ENCODE measurements at regions not wholly inside any gene's neighbourhood (a gene's known extent, or its start where the extent isn't known, plus 50 kb on each side); places are given as distances from the start of the nearest gene placed in this dataset.

DNA sequence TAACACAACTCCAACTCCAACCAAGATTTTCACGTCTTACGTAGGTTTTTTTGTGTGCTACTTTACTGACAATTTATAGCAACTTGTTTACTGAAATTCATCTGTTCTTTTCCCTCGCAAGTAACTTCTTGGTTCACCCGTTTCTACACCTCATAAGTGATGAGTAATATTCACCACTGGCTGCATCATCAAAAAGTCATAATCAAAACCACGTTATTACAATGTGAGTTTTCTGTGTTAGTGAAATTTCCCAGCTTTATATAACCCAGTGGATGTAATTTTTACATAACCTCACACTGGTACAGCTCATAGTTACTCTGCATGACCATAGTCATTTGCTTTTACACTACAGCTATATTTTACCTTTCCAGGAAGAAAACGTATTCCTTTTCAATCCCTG lies 401.1 kb upstream of the LYPLAL1 start:
- Histone ChIP-seq H3K9me3 (replicated peaks) (no peaks in the 10 kb centered on the region), H3K4me3 (no peak overlapping the region), H3K4me1 (peaks cover 4% of the 10 kb centered on the region), H3K27ac (replicated peaks) (no peak overlapping the region), H3K36me3 (no peaks in the 10 kb centered on the region), H3K27me3 (ENCODE audit: low read depth) (no peaks in the 10 kb centered on the region)
- no peak for TF ChIP-seq CTCF (IDR thresholded peaks at IDR 0.05; ENCODE audit: borderline replicate concordance)
- DNase-seq = no peak
- intact Hi-C loops (cut with micrococcal nuclease) = no loop called here

GRCh38 chr1:218775501-218776021 lies 398.1 kb upstream of the LYPLAL1 start:
- no peaks in the 10 kb centered on the region for H3K36me3 ChIP-seq
- peaks cover 4% of the 10 kb centered on the region for H3K4me1 ChIP-seq
- intact Hi-C loops (cut with micrococcal nuclease) = no loop called here
- H3K27ac ChIP-seq (replicated peaks) = no peak overlapping the region
- H3K27me3 ChIP-seq (ENCODE audit: low read depth) = no peaks in the 10 kb centered on the region
- DNase-seq = no peak
- no peak for TF ChIP-seq CTCF (IDR thresholded peaks at IDR 0.05; ENCODE audit: borderline replicate concordance)
- H3K9me3 ChIP-seq (replicated peaks) = no peaks in the 10 kb centered on the region
- no peak overlapping the region for H3K4me3 ChIP-seq

GRCh38 chr1:218778257-218779126 lies 395.2 kb upstream of the LYPLAL1 start:
- no peak overlapping the region for H3K27ac ChIP-seq (replicated peaks)
- no peak for DNase-seq
- no peak for TF ChIP-seq CTCF (IDR thresholded peaks at IDR 0.05; ENCODE audit: borderline replicate concordance)

DNA sequence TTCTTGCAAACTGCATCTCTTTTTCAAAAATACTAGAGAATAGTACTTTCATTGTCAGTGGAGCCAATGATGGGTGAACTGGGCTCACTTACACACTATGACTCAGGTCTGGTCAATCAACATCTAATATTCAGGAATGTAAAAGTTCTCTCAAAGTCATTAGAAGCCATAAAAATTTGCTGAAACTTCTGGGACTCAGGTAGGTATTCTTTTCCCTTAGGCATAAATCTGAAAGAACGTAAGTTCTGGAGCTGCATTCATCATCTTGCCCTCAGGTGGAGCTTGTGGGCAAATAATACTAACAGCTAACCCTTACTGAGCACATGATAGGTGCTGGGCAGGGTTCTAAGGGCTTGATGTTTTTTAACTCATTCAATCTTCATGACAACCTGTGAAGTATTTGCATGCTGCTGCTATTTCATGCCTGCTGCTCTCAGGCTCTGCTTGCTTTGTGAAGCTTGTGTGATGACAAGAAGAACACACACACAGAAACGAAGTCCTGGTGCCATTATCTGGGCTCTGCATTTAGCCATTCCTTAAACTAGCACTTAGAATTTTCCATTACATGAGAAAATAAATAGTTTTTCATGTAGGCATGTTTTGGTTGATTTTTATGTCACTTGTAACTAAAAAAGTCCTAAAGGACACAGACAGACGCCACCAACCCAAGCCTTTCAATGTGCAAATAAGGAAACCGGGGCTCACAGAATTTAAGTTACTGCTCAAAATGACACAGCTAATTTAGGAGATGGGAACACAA lies 394.2 kb upstream of the LYPLAL1 start:
- TF ChIP-seq CTCF (IDR thresholded peaks at IDR 0.05; ENCODE audit: borderline replicate concordance) = no peak
- Histone ChIP-seq H3K27me3 (ENCODE audit: low read depth) (no peaks in the 10 kb centered on the region), H3K9me3 (replicated peaks) (no peaks in the 10 kb centered on the region), H3K4me3 (no peak overlapping the region), H3K4me1 (peaks cover 4% of the 10 kb centered on the region), H3K36me3 (no peaks in the 10 kb centered on the region), H3K27ac (replicated peaks) (no peak overlapping the region)
- DNase-seq = no peak
- intact Hi-C loops (cut with micrococcal nuclease) = no loop called here

More at GRCh38 chr1:218778257-218779126, 395.2 kb upstream of the LYPLAL1 start:
- Histone ChIP-seq H3K36me3 (no peaks in the 10 kb centered on the region), H3K4me1 (peaks cover 4% of the 10 kb centered on the region), H3K27me3 (ENCODE audit: low read depth) (no peaks in the 10 kb centered on the region), H3K4me3 (no peak overlapping the region), H3K9me3 (replicated peaks) (no peaks in the 10 kb centered on the region)
- intact Hi-C loops (cut with micrococcal nuclease) = no loop called here

- intact Hi-C loops (cut with micrococcal nuclease) = no loop called here
- no peaks in the 10 kb centered on the region for H3K27me3 ChIP-seq (ENCODE audit: low read depth)
- H3K4me1 ChIP-seq = no peaks in the 10 kb centered on the region
- no peak for TF ChIP-seq CTCF (IDR thresholded peaks at IDR 0.05; ENCODE audit: borderline replicate concordance)
- H3K4me3 ChIP-seq = no peak overlapping the region
- H3K27ac ChIP-seq (replicated peaks) = no peak overlapping the region
- H3K36me3 ChIP-seq = no peaks in the 10 kb centered on the region
- H3K9me3 ChIP-seq (replicated peaks) = no peaks in the 10 kb centered on the region
- no peak for DNase-seq
These were observed 390.5 kb upstream of the LYPLAL1 start for GRCh38 chr1:218783131-218783530.

All from left ventricle myocardium inferior (tissue), 1 donor.